ENCODE measurements at regions not wholly inside any gene's neighbourhood (a gene's known extent, or its start where the extent isn't known, plus 50 kb on each side); places are given as distances from the start of the nearest gene placed in this dataset.

GRCh38 chr16:48877946-48878345 lies 268.0 kb upstream of the N4BP1 start:
- TF ChIP-seq CTCF (IDR thresholded peaks at IDR 0.05) (no peak), RCOR1 (IDR thresholded peaks at IDR 0.05; ENCODE audit: low read length) (no peak), ELF1 (IDR thresholded peaks at IDR 0.05) (no peak), EZH2phosphoT487 (IDR thresholded peaks at IDR 0.05; ENCODE audit: borderline replicate concordance, low read depth) (no peak), PBX3 (IDR thresholded peaks at IDR 0.05) (no peak), MAX (IDR thresholded peaks at IDR 0.05; ENCODE audit: low read depth) (no peak), TAF1 (IDR thresholded peaks at IDR 0.05; ENCODE audit: borderline replicate concordance, low read depth, low read length) (no peak), SMC3 (IDR thresholded peaks at IDR 0.05; ENCODE audit: low read depth, low read length) (no peak), ZBTB33 (IDR thresholded peaks at IDR 0.05; ENCODE audit: borderline replicate concordance, low read depth) (no peak), USF1 (IDR thresholded peaks at IDR 0.05; ENCODE audit: borderline replicate concordance, low read depth) (no peak), RFX5 (IDR thresholded peaks at IDR 0.05; ENCODE audit: low read length) (no peak), RAD21 (IDR thresholded peaks at IDR 0.05; ENCODE audit: low read length) (no peak), SIN3A (IDR thresholded peaks at IDR 0.05; ENCODE audit: borderline replicate concordance, low read depth, low read length) (no peak)
